ENCODE measurements at regions not wholly inside any gene's neighbourhood (a gene's known extent, or its start where the extent isn't known, plus 50 kb on each side); places are given as distances from the start of the nearest gene placed in this dataset.

DNA sequence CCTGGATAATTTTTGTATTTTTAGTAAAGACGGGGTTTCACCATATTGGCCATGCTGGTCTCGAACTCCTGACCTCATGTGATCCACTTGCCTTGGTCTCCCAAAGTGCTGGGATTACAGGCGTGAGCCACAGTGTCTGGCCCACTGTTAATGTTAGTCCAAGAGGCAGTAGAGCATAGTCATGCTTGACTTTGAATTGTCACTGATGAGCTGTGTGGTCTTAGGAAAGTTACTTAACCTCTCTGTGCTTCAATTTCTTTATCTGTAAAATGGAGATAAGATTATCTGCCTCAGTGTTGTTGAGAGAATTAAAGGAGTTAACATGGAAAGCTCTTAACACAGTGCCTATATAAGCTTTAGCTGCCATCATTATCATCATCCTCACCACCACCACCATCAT is 78.1 kb downstream of the TBX3 start:
- TF ChIP-seq, protein P1, sequence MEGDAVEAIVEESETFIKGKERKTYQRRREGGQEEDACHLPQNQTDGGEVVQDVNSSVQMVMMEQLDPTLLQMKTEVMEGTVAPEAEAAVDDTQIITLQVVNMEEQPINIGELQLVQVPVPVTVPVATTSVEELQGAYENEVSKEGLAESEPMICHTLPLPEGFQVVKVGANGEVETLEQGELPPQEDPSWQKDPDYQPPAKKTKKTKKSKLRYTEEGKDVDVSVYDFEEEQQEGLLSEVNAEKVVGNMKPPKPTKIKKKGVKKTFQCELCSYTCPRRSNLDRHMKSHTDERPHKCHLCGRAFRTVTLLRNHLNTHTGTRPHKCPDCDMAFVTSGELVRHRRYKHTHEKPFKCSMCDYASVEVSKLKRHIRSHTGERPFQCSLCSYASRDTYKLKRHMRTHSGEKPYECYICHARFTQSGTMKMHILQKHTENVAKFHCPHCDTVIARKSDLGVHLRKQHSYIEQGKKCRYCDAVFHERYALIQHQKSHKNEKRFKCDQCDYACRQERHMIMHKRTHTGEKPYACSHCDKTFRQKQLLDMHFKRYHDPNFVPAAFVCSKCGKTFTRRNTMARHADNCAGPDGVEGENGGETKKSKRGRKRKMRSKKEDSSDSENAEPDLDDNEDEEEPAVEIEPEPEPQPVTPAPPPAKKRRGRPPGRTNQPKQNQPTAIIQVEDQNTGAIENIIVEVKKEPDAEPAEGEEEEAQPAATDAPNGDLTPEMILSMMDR (IDR thresholded peaks at IDR 0.05; ENCODE audit: low read depth, low read length): no peak
- TF ChIP-seq MYC (IDR thresholded peaks at IDR 0.05; ENCODE audit: low read depth, low read length) (no peak), MAX (IDR thresholded peaks at IDR 0.05; ENCODE audit: low read depth, low read length) (no peak), POLR2A (IDR thresholded peaks at IDR 0.05; ENCODE audit: extremely low read depth, insufficient read length) (no peak)
